ENCODE measurements at regions not wholly inside any gene's neighbourhood (a gene's known extent, or its start where the extent isn't known, plus 50 kb on each side); places are given as distances from the start of the nearest gene placed in this dataset.
"Not testable (repeated sequence)": the region's sequence is repeated elsewhere in the genome, so short reads cannot be mapped to it uniquely, and the experiment has no call there.

- FAIRE-seq, result no peak
- Histone ChIP-seq H3K9me3 (no peaks in the 10 kb centered on the region), H3K4me3 (no peak overlapping the region), H3K4me2 (no peak overlapping the region), H3K27ac (peak overlapping the region in 1 of 2 experiments; percentile 18; a peak in 2 of 6 replicates), H3K4me1 (peaks cover 19% of the 10 kb centered on the region; the same call in 2 of the 3 replicates)
- CTCF ChIA-PET, result interaction anchor here (1.9 to 5.4 kb wide), 2 partner anchors 9 to 112 kb away, joined by 5 to 30 read pairs; no protein-coding TSS in a partner anchor
- POLR2A ChIA-PET, result no interaction called here
- no peak for ATAC-seq
- 82% methylated on average over 2 of the region's 3 CpGs for WGBS (ENCODE audit: missing lambda C conversion rate)
- no peak for DNase-seq (ENCODE audit: low read depth in 1 of 2, low spot score in 1 of 2)
- TF ChIP-seq JUN (IDR thresholded peaks at IDR 0.05), result no peak
- TF ChIP-seq, protein P1, sequence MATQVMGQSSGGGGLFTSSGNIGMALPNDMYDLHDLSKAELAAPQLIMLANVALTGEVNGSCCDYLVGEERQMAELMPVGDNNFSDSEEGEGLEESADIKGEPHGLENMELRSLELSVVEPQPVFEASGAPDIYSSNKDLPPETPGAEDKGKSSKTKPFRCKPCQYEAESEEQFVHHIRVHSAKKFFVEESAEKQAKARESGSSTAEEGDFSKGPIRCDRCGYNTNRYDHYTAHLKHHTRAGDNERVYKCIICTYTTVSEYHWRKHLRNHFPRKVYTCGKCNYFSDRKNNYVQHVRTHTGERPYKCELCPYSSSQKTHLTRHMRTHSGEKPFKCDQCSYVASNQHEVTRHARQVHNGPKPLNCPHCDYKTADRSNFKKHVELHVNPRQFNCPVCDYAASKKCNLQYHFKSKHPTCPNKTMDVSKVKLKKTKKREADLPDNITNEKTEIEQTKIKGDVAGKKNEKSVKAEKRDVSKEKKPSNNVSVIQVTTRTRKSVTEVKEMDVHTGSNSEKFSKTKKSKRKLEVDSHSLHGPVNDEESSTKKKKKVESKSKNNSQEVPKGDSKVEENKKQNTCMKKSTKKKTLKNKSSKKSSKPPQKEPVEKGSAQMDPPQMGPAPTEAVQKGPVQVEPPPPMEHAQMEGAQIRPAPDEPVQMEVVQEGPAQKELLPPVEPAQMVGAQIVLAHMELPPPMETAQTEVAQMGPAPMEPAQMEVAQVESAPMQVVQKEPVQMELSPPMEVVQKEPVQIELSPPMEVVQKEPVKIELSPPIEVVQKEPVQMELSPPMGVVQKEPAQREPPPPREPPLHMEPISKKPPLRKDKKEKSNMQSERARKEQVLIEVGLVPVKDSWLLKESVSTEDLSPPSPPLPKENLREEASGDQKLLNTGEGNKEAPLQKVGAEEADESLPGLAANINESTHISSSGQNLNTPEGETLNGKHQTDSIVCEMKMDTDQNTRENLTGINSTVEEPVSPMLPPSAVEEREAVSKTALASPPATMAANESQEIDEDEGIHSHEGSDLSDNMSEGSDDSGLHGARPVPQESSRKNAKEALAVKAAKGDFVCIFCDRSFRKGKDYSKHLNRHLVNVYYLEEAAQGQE (IDR thresholded peaks at IDR 0.05), result no peak
- TF ChIP-seq FOSL2 (IDR thresholded peaks at IDR 0.05), result no peak
- no peak for TF ChIP-seq FOSL2 (CRISPR knock-in tag; IDR thresholded peaks at IDR 0.05)
- no peak for TF ChIP-seq KDM1A (IDR thresholded peaks at IDR 0.05; ENCODE audit: low read depth)
- no peak for TF ChIP-seq HOXA7 (CRISPR knock-in tag; IDR thresholded peaks at IDR 0.05)
- TF ChIP-seq RAD21 (conservative IDR thresholded peaks at IDR 0.05 in 1 of 2, IDR thresholded peaks at IDR 0.05 in 1 of 2), result no peak
- TF ChIP-seq CEBPB (IDR thresholded peaks at IDR 0.05), result no peak
- no peak for TF ChIP-seq HEYL (CRISPR knock-in tag; IDR thresholded peaks at IDR 0.05)
- TF ChIP-seq ZFP36 (IDR thresholded peaks at IDR 0.05; ENCODE audit: borderline replicate concordance, partially characterized antibody), result no peak
Measured at GRCh38 chr2:113361051-113361450, 76.4 kb upstream of the ZNG1B start.

- Histone ChIP-seq H3K4me1 (0 out of 3 replicates have a peak, but pooled peaks cover 14% of the 10 kb centered on the region), H3K4me3 (no peak overlapping the region), H3K4me2 (no peak overlapping the region), H3K27ac (peak overlapping the region in 1 of 2 experiments; percentile 23; a peak in 1 of 6 replicates), H3K9me3 (no peaks in the 10 kb centered on the region)
- CTCF ChIA-PET, result interaction anchor here (1.0 to 5.4 kb wide), 4 partner anchors 13 to 219 kb away, joined by 6 to 30 read pairs (median 8); no protein-coding TSS in a partner anchor
- FAIRE-seq, result no peak
- 91% methylated on average over 3 of the region's 3 CpGs for WGBS (ENCODE audit: missing lambda C conversion rate)
- ATAC-seq, result no peak
- POLR2A ChIA-PET, result no interaction called here
- TF ChIP-seq CEBPB (IDR thresholded peaks at IDR 0.05), result no peak
- no peak for TF ChIP-seq MAX (IDR thresholded peaks at IDR 0.05)
- no peak for TF ChIP-seq HOXB13 (CRISPR knock-in tag; IDR thresholded peaks at IDR 0.05; ENCODE audit: low read depth)
- TF ChIP-seq PHF8 (IDR thresholded peaks at IDR 0.05; ENCODE audit: borderline replicate concordance, low read depth), result no peak
- TF ChIP-seq TP53 (CRISPR knock-in tag; IDR thresholded peaks at IDR 0.05), result no peak
- TF ChIP-seq, protein P2, sequence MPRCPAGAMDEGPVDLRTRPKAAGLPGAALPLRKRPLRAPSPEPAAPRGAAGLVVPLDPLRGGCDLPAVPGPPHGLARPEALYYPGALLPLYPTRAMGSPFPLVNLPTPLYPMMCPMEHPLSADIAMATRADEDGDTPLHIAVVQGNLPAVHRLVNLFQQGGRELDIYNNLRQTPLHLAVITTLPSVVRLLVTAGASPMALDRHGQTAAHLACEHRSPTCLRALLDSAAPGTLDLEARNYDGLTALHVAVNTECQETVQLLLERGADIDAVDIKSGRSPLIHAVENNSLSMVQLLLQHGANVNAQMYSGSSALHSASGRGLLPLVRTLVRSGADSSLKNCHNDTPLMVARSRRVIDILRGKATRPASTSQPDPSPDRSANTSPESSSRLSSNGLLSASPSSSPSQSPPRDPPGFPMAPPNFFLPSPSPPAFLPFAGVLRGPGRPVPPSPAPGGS (IDR thresholded peaks at IDR 0.05), result no peak
- no peak for TF ChIP-seq HOXA7 (CRISPR knock-in tag; IDR thresholded peaks at IDR 0.05)
- TF ChIP-seq HEYL (CRISPR knock-in tag; IDR thresholded peaks at IDR 0.05), result no peak
- no peak for TF ChIP-seq CBX2 (IDR thresholded peaks at IDR 0.05; ENCODE audit: borderline replicate concordance, low read depth)
- TF ChIP-seq, protein P3, sequence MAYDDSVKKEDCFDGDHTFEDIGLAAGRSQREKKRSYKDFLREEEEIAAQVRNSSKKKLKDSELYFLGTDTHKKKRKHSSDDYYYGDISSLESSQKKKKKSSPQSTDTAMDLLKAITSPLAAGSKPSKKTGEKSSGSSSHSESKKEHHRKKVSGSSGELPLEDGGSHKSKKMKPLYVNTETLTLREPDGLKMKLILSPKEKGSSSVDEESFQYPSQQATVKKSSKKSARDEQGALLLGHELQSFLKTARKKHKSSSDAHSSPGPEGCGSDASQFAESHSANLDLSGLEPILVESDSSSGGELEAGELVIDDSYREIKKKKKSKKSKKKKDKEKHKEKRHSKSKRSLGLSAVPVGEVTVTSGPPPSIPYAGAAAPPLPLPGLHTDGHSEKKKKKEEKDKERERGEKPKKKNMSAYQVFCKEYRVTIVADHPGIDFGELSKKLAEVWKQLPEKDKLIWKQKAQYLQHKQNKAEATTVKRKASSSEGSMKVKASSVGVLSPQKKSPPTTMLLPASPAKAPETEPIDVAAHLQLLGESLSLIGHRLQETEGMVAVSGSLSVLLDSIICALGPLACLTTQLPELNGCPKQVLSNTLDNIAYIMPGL (CRISPR knock-in tag; IDR thresholded peaks at IDR 0.05; ENCODE audit: borderline replicate concordance), result no peak
- TF ChIP-seq ZFP36 (IDR thresholded peaks at IDR 0.05; ENCODE audit: borderline replicate concordance, partially characterized antibody), result no peak
- TF ChIP-seq FOXS1 (CRISPR knock-in tag; IDR thresholded peaks at IDR 0.05), result no peak
- no peak for TF ChIP-seq EHF (CRISPR knock-in tag; IDR thresholded peaks at IDR 0.05)
- no peak for TF ChIP-seq KDM1A (IDR thresholded peaks at IDR 0.05; ENCODE audit: low read depth)
- TF ChIP-seq E2F6 (IDR thresholded peaks at IDR 0.05; ENCODE audit: borderline replicate concordance, low read depth), result no peak
- no peak for TF ChIP-seq CBX8 (IDR thresholded peaks at IDR 0.05)
- no peak for DNase-seq (ENCODE audit: low read depth in 1 of 2, low spot score in 1 of 2)
Measured at GRCh38 chr2:113357071-113357470, 78.3 kb upstream of the PAX8 start.

GRCh38 chr2:113356284-113356683 lies 77.6 kb upstream of the PAX8 start:
- 91% methylated on average over 5 of the region's 5 CpGs for WGBS (ENCODE audit: missing lambda C conversion rate)
- DNase-seq (ENCODE audit: low read depth in 1 of 2, low spot score in 1 of 2); FAIRE-seq; H3K4me3 ChIP-seq; H3K4me2 ChIP-seq; ATAC-seq; POLR2A ChIA-PET; H3K9me3 ChIP-seq: not testable (repeated sequence)
- Histone ChIP-seq H3K4me1 (0 out of 3 replicates have a peak, but pooled peaks cover 14% of the 10 kb centered on the region), H3K27ac (0 out of 6 replicates have a peak overlapping the region, but pooled peaks of 1 of the 2 experiments have one; percentile 8)
- CTCF ChIA-PET, result interaction anchor here (0.6 to 5.4 kb wide), 4 partner anchors 14 to 157 kb away, joined by 3 to 30 read pairs (median 6); no protein-coding TSS in a partner anchor

DNA sequence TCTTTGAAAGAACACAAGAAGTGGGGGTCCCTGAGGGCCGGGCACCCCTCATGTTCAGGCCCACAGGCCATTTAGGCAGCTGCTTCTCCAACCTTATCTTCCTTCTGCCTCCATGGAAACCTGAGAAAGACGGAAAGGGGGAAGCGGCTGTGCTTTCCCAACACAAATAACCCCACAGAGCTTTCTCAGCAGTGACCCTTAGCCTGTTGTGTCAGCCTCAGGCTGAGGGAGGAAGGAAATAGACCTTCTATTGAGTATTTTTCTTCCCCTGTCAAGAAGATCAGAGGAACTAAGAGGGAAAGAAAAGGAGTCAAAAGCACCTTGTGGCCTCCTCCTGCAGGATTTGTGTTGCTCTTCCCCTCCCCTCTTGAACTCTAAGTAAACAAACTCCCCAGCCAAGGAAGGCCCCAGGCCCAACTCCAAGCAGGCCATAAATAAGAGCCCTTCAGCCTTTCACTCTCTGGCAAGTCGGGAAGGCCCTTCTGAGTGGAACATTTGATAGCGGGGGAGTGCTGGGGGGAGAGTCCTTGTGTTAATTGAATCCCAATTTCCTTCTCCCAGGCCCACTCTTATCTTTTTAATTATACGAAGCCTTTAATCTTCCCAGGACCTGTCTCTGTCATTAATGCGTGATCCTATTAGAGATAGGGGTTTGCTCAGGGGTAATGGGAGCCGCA lies 76.8 kb upstream of the PAX8 start:
- POLR2A ChIA-PET; ATAC-seq; DNase-seq (ENCODE audit: low read depth in 1 of 2, low spot score in 1 of 2); H3K9me3 ChIP-seq; FAIRE-seq; H3K4me2 ChIP-seq; H3K27ac ChIP-seq; H3K4me3 ChIP-seq: not testable (repeated sequence)
- whole genome bisulfite sequencing (ENCODE audit: missing lambda C conversion rate), result 94% methylated on average over 8 of the region's 8 CpGs
- H3K4me1 ChIP-seq, result 0 out of 3 replicates have a peak, but pooled peaks cover 14% of the 10 kb centered on the region
- CTCF ChIA-PET, result interaction anchor here (0.6 to 5.4 kb wide), 3 partner anchors 15 to 152 kb away, joined by 3 to 30 read pairs (median 3); no protein-coding TSS in a partner anchor

All from A549 (cell line).